ENCODE measurements at regions not wholly inside any gene's neighbourhood (a gene's known extent, or its start where the extent isn't known, plus 50 kb on each side); places are given as distances from the start of the nearest gene placed in this dataset.

DNA sequence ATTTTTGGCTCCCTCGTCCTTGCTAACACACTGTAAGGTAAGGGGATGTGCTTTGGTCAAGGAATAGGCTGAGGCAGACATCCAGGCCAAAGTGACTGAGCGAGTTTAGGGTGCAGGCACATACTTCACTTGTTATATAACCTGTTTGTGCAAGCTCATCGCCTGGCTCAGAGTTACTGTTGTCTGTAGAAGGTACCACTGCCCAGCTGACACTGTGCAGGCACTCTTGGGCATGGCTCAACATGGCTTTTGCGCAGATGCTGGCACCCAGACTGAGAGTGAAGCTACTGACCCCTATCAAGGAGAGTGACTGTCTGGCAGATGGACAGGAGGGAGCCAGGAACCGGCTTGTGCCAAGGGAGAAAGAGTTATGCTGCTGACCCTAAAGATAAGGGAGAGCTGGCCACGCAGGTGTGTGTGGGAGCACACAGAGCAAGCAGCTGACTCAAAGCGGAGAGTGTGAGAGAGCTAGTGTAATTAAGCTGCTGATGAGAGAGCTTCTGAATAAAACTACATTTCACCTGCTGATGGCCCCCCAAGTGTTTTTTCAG lies 307.3 kb upstream of the USP24 start:
- no peaks in the 10 kb centered on the region for H4K20me1 ChIP-seq (ENCODE audit: low read depth)
- no peak overlapping the region for H3K27ac ChIP-seq
- H3F3A ChIP-seq (ENCODE audit: low read depth): no peaks in the 10 kb centered on the region
- no peak overlapping the region for H3K9ac ChIP-seq
- no peak for TF ChIP-seq EZH2phosphoT487 (IDR thresholded peaks at IDR 0.05)
- TF ChIP-seq EZH2 (IDR thresholded peaks at IDR 0.05): no peak
- TF ChIP-seq, protein P1, sequence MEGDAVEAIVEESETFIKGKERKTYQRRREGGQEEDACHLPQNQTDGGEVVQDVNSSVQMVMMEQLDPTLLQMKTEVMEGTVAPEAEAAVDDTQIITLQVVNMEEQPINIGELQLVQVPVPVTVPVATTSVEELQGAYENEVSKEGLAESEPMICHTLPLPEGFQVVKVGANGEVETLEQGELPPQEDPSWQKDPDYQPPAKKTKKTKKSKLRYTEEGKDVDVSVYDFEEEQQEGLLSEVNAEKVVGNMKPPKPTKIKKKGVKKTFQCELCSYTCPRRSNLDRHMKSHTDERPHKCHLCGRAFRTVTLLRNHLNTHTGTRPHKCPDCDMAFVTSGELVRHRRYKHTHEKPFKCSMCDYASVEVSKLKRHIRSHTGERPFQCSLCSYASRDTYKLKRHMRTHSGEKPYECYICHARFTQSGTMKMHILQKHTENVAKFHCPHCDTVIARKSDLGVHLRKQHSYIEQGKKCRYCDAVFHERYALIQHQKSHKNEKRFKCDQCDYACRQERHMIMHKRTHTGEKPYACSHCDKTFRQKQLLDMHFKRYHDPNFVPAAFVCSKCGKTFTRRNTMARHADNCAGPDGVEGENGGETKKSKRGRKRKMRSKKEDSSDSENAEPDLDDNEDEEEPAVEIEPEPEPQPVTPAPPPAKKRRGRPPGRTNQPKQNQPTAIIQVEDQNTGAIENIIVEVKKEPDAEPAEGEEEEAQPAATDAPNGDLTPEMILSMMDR (IDR thresholded peaks at IDR 0.05): no peak
- peaks cover 2% of the 10 kb centered on the region for H3K4me1 Mint-ChIP-seq
- H3K9me3 Mint-ChIP-seq: no peaks in the 10 kb centered on the region
- no peak overlapping the region for H3K4me3 ChIP-seq
- DNase-seq (ENCODE audit: low spot score): no peak
- H3K27me3 ChIP-seq: no peaks in the 10 kb centered on the region
- no peaks in the 10 kb centered on the region for H3K9me3 ChIP-seq (ENCODE audit: low read depth)
- H3K36me3 ChIP-seq: no peaks in the 10 kb centered on the region
- no peak overlapping the region for H2AFZ ChIP-seq (replicated peaks)
- peak overlapping the region; percentile 18 for H3K27ac Mint-ChIP-seq
- no peaks in the 10 kb centered on the region for H3K79me2 ChIP-seq (ENCODE audit: low read depth)
- no peaks in the 10 kb centered on the region for H3K36me3 Mint-ChIP-seq
- H3K4me1 ChIP-seq: no peaks in the 10 kb centered on the region
- no peak overlapping the region for H3K4me2 ChIP-seq
- H3K4me3 Mint-ChIP-seq: no peak overlapping the region
- peaks cover 5% of the 10 kb centered on the region for H3K27me3 Mint-ChIP-seq (ENCODE audit: insufficient read depth, low read depth)

- Mint-ChIP-seq H3K27me3 (ENCODE audit: insufficient read depth, low read depth) (peaks cover 8% of the 10 kb centered on the region), H3K9me3 (no peaks in the 10 kb centered on the region), H3K4me3 (no peak overlapping the region), H3K36me3 (no peaks in the 10 kb centered on the region), H3K4me1 (no peaks in the 10 kb centered on the region), H3K27ac (no peak overlapping the region)
- TF ChIP-seq EZH2phosphoT487 (IDR thresholded peaks at IDR 0.05) (no peak), EZH2 (IDR thresholded peaks at IDR 0.05) (no peak)
- TF ChIP-seq, protein P1 (IDR thresholded peaks at IDR 0.05): no peak
- Histone ChIP-seq H3K4me2 (no peak overlapping the region), H3K27ac (no peak overlapping the region), H3K4me3 (no peak overlapping the region), H3K4me1 (no peaks in the 10 kb centered on the region), H3K36me3 (no peaks in the 10 kb centered on the region), H3K27me3 (no peaks in the 10 kb centered on the region), H2AFZ (replicated peaks) (no peak overlapping the region), H3K79me2 (ENCODE audit: low read depth) (no peaks in the 10 kb centered on the region), H3K9me3 (ENCODE audit: low read depth) (no peaks in the 10 kb centered on the region), H3K9ac (no peak overlapping the region), H3F3A (ENCODE audit: low read depth) (no peaks in the 10 kb centered on the region), H4K20me1 (ENCODE audit: low read depth) (no peaks in the 10 kb centered on the region)
- DNase-seq (ENCODE audit: low spot score): no peak
Measured at GRCh38 chr1:55520861-55521260, 305.7 kb upstream of the USP24 start.

DNA sequence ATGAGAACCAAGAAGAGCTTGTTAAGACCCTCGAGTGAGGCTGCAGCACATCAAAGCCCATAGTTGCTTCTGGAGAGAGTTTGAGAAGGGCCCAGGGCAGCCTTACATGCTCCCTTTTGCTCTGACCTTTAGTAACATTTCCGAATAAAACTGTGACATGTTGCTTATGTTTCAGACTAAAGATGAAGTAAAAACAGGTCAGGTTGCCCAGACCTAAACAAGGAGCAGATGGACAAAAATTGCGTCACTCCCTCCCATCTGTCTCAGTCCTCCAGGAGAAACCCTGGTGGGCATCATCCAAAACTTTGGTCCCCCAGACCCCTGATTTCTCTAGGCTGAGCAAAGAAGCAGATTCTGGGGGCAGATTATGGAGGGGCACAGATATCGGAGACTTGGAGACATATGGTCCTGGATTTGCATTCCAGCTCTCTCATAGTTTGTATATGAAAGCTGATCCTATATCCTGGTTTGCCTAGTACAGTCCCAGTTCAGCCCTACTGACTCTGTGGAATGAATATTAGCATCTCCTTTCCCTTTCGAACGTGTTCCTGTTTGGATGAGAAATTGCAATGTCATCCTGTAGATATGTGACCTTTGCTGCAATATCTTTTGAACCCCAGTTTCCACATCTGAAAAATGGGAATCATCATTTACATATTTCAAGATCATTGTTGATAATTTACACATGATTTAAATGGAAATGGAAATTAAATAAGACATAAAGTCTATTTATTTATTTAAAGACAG lies 304.9 kb upstream of the USP24 start:
- H3K27ac Mint-ChIP-seq: no peak overlapping the region
- Histone ChIP-seq H3K4me1 (no peaks in the 10 kb centered on the region), H3K9me3 (ENCODE audit: low read depth) (no peaks in the 10 kb centered on the region), H3K4me3 (no peak overlapping the region), H3F3A (ENCODE audit: low read depth) (no peaks in the 10 kb centered on the region), H3K36me3 (no peaks in the 10 kb centered on the region), H2AFZ (replicated peaks) (no peak overlapping the region), H3K4me2 (no peak overlapping the region), H4K20me1 (ENCODE audit: low read depth) (no peaks in the 10 kb centered on the region), H3K27ac (no peak overlapping the region), H3K79me2 (ENCODE audit: low read depth) (no peaks in the 10 kb centered on the region), H3K9ac (no peak overlapping the region), H3K27me3 (no peaks in the 10 kb centered on the region)
- TF ChIP-seq, protein P1 (IDR thresholded peaks at IDR 0.05): no peak
- TF ChIP-seq EZH2phosphoT487 (IDR thresholded peaks at IDR 0.05): no peak
- TF ChIP-seq EZH2 (IDR thresholded peaks at IDR 0.05): no peak
- H3K9me3 Mint-ChIP-seq: no peaks in the 10 kb centered on the region
- no peaks in the 10 kb centered on the region for H3K36me3 Mint-ChIP-seq
- peaks cover 3% of the 10 kb centered on the region for H3K4me1 Mint-ChIP-seq
- DNase-seq (ENCODE audit: low spot score): no peak
- H3K27me3 Mint-ChIP-seq (ENCODE audit: insufficient read depth, low read depth): peaks cover 8% of the 10 kb centered on the region
- no peak overlapping the region for H3K4me3 Mint-ChIP-seq

Data from neural progenitor cell (in vitro differentiated cells).